SW 1271 (cell line): ENCODE measurements at regions not wholly inside any gene's neighbourhood (a gene's known extent, or its start where the extent isn't known, plus 50 kb on each side); places are given as distances from the start of the nearest gene placed in this dataset.

Experiments used
- DNase-seq, 2 experiments: peaks; one replicate each; lab custom pipeline; 2025; lab: John Stamatoyannopoulos, UW

- no peak for DNase-seq
These were observed 717.5 kb downstream of the IRX1 start for GRCh38 chr5:4313138-4313537.

- no peak for DNase-seq
These were observed 724.0 kb downstream of the IRX1 start for GRCh38 chr5:4319478-4320128.

- DNase-seq, result no peak
These were observed 734.7 kb downstream of the IRX1 start for GRCh38 chr5:4330327-4330726.

GRCh38 chr5:4335078-4335477 lies 739.4 kb downstream of the IRX1 start:
- DNase-seq, result no peak

- no peak for DNase-seq
These were observed 741.9 kb downstream of the IRX1 start for GRCh38 chr5:4337519-4337918.

GRCh38 chr5:4339949-4340348 lies 744.3 kb downstream of the IRX1 start:
- DNase-seq, result no peak

- no peak for DNase-seq
These were observed 750.2 kb downstream of the IRX1 start for GRCh38 chr5:4345850-4346249.

- DNase-seq, result no peak
These were observed 752.8 kb downstream of the IRX1 start for GRCh38 chr5:4348423-4348822.

- no peak for DNase-seq
These were observed 753.3 kb downstream of the IRX1 start for GRCh38 chr5:4348919-4349318.

GRCh38 chr5:4356201-4356600 lies 760.6 kb downstream of the IRX1 start:
- DNase-seq, result no peak

GRCh38 chr5:4359847-4360246 lies 764.2 kb downstream of the IRX1 start:
- no peak for DNase-seq

- no peak for DNase-seq
These were observed 766.1 kb downstream of the IRX1 start for GRCh38 chr5:4361753-4362152.

GRCh38 chr5:4362411-4362810 lies 766.8 kb downstream of the IRX1 start:
- no peak for DNase-seq

- no peak for DNase-seq
These were observed 767.4 kb downstream of the IRX1 start for GRCh38 chr5:4363045-4363444.

- no peak for DNase-seq
These were observed 771.0 kb downstream of the IRX1 start for GRCh38 chr5:4366628-4367027.

- no peak for DNase-seq
These were observed 769.9 kb upstream of the ADAMTS16 start for GRCh38 chr5:4370218-4370617.

- no peak for DNase-seq
These were observed 767.6 kb upstream of the ADAMTS16 start for GRCh38 chr5:4372481-4372880.

- DNase-seq, result no peak
These were observed 766.9 kb upstream of the ADAMTS16 start for GRCh38 chr5:4373051-4373820.

- DNase-seq, result no peak
These were observed 765.3 kb upstream of the ADAMTS16 start for GRCh38 chr5:4374866-4375265.

GRCh38 chr5:4375640-4376039 lies 764.5 kb upstream of the ADAMTS16 start:
- DNase-seq, result no peak

- DNase-seq, result no peak
These were observed 757.0 kb upstream of the ADAMTS16 start for GRCh38 chr5:4383102-4383501.

- DNase-seq, result no peak
These were observed 756.5 kb upstream of the ADAMTS16 start for GRCh38 chr5:4383518-4384198.

GRCh38 chr5:4384649-4385048 lies 755.5 kb upstream of the ADAMTS16 start:
- no peak for DNase-seq
